HepG2 (cell line): ENCODE measurements at regions not wholly inside any gene's neighbourhood (a gene's known extent, or its start where the extent isn't known, plus 50 kb on each side); places are given as distances from the start of the nearest gene placed in this dataset.

Experiments used
- CHD2 ChIP-seq: IDR thresholded peaks from 2 replicates; pipeline ENCODE4 v1.6.1; 2011; ENCODE audit warnings: low read depth, low read length, improper control_type of control experiment
- EP300 ChIP-seq, 3 experiments: sonication (generic) in 1 of 3; formaldehyde crosslinking in 1 of 3; IDR thresholded peaks; 2 replicates each; pipeline versions ENCODE4 v1.5.1 to v1.6.1; 2011 to 2020; ENCODE audit warnings: low read depth in 2 of 3, low read length in 2 of 3, borderline replicate concordance in 1 of 3, improper control_type of control experiment in 1 of 3, mild to moderate bottlenecking in 1 of 3, missing genetic modification reagents in 1 of 3, moderate library complexity in 1 of 3
- KDM5B ChIP-seq: sonication (generic); formaldehyde crosslinking; IDR thresholded peaks from 2 replicates; pipeline ENCODE4 v1.4.0; 2020; ENCODE audit warnings: missing genetic modification reagents, mild to moderate bottlenecking, borderline replicate concordance
- MXI1 ChIP-seq: IDR thresholded peaks from 3 replicates; pipeline ENCODE4 v1.6.1; 2012; ENCODE audit warnings: low read depth, low read length, inconsistent platforms, borderline replicate concordance
- PCBP2 ChIP-seq: fragments of 200-400 bp; formaldehyde crosslinking; optimal IDR thresholded peaks from 2 replicates; pipeline ENCODE3; 2018; ENCODE audit warnings: low read length, low read depth; ENCODE audit not compliant: poor library complexity, severe bottlenecking
- SAFB2 ChIP-seq: sonication (generic); formaldehyde crosslinking; IDR thresholded peaks from 2 replicates; pipeline ENCODE4 v1.5.1; 2020; ENCODE audit warnings: missing genetic modification reagents, low read depth, mild to moderate bottlenecking, borderline replicate concordance
- TAF1 ChIP-seq: sonication (generic); formaldehyde crosslinking; IDR thresholded peaks from 2 replicates; pipeline ENCODE4 v1.4.0; 2020; ENCODE audit warnings: missing genetic modification reagents
- ZNF10 ChIP-seq: sonication (generic); formaldehyde crosslinking; IDR thresholded peaks from 2 replicates; pipeline ENCODE4 v1.4.0; 2020; ENCODE audit warnings: mild to moderate bottlenecking, low read depth, missing genetic modification reagents, borderline replicate concordance
- TF ChIP-seq, protein P1 (sequence below): sonication (generic); formaldehyde crosslinking; IDR thresholded peaks from 2 replicates; pipeline ENCODE4 v1.8.0; 2022; ENCODE audit warnings: mild to moderate bottlenecking, missing genetic modification reagents; ENCODE audit not compliant: insufficient replicate concordance

DNA sequence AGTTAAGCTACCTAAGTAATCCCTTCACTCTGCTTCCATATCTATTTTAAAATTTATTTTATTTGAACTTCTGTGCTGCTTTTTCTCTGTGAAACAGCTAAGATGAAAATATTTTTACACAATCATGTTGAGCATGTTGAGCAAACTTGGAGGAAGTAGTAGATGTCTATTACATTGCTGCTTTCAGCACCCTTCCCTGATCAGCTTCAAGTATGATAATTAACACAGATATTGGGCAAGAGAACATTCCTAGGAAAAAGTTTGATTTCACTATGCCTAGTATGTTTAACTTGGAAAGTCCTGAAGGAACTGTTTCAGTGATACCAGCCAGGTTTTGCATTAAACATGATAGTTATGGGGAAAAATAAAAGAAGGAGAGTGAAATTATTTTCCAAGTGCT lies 283.6 kb downstream of the ELAVL2 start:
- TF ChIP-seq SAFB2 (CRISPR knock-in tag) (no peak), CHD2 (no peak), EP300 (IDR thresholded peaks at IDR 0.05; ENCODE audit: low read depth in 2 of 2, low read length in 2 of 2) (no peak), EP300 (CRISPR knock-in tag; IDR thresholded peaks at IDR 0.05; ENCODE audit: borderline replicate concordance) (no peak), MXI1 (no peak), KDM5B (CRISPR knock-in tag) (no peak), ZNF10 (CRISPR knock-in tag) (no peak), PCBP2 (no peak), TAF1 (no peak)
- TF ChIP-seq, protein P1, sequence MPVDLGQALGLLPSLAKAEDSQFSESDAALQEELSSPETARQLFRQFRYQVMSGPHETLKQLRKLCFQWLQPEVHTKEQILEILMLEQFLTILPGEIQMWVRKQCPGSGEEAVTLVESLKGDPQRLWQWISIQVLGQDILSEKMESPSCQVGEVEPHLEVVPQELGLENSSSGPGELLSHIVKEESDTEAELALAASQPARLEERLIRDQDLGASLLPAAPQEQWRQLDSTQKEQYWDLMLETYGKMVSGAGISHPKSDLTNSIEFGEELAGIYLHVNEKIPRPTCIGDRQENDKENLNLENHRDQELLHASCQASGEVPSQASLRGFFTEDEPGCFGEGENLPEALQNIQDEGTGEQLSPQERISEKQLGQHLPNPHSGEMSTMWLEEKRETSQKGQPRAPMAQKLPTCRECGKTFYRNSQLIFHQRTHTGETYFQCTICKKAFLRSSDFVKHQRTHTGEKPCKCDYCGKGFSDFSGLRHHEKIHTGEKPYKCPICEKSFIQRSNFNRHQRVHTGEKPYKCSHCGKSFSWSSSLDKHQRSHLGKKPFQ (CRISPR knock-in tag): no peak
